ENCODE measurements at regions not wholly inside any gene's neighbourhood (a gene's known extent, or its start where the extent isn't known, plus 50 kb on each side); places are given as distances from the start of the nearest gene placed in this dataset.

- no peak for TF ChIP-seq POLR2AphosphoS5 (IDR thresholded peaks at IDR 0.05)
- no peak for TF ChIP-seq CTCF (IDR thresholded peaks at IDR 0.05)
- TF ChIP-seq POLR2A (IDR thresholded peaks at IDR 0.05) = no peak
These were observed 109.8 kb upstream of the MAN1A1 start for GRCh38 chr6:119459207-119459974.

All from gastroesophageal sphincter (tissue), 3 donors.